HG02938 (cell line): ENCODE measurements at regions not wholly inside any gene's neighbourhood (a gene's known extent, or its start where the extent isn't known, plus 50 kb on each side); places are given as distances from the start of the nearest gene placed in this dataset.

Source experiments
- ATAC-seq: cut with Tn5 transposase; IDR thresholded peaks from one replicate; pipeline ENCODE4 v1.9.1; 2021; ENCODE audit warnings: mild to moderate bottlenecking, moderate library complexity; ENCODE audit not compliant: unreplicated experiment

DNA sequence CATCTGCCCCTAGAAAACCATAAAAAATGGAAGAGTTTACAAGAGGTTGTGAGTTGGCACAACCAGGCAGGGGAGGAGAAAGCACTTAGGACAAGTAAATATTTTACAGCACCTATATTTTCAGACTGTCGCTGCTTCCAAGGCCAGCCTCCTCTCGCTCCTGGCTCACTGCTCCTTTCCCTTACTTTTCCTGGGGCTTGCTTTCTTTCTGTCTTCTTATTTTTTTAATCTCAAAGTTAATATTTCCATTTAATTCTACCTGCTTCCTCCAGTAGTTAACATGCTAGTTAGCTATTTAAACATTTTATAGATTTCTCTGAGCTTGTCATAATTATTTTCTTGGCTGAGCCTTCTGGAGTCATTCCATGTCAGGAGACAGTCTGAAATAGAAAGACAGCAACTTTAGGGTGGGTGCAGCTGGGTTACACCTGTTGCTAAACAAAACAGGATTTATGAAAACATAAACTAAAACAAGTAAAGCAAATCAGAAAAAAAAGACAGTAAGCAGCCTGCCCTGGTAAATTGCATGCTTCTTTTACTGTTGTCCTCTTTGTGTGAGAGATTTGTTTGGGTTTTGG lies 330.1 kb downstream of the DLEU7 start:
- ATAC-seq, result no peak

DNA sequence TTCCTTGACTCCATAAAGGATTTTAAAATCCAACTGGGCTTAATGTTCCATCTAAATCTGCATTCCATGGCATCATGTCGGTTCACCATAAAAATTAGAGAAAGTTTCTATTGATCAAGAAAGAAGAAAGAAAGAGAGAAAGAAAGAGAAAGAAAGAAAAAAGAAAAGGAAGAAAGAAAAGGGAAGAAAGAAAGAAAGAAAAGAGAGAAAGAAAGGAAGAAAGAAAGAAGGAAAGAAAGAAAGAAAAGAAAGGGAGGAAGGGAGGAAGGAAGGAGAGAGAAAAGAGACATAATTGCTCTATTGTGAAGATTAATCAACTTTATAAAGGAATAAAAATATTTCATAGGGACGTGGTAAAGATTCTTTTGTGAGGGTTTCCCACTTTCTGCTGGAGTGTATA lies 329.2 kb downstream of the DLEU7 start:
- ATAC-seq, result no peak

DNA sequence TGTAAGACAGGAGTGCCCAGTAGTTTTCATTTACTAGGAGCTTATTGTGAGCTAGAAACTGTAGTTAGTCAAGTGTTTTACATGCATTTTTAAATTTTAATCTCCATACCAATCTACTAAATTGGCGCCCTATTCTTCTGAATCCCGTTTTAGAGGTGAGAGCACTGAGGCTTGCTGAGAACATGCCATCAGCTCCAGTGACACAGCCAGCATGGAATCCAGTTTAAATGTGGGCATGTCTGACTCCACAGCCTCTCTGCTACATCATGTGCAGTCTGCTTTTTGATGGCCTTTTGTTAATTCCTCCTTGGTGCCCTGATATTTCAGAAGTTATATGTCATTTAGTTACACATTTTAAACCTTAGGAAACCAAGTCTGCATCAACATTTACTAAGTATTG lies 325.4 kb downstream of the DLEU7 start:
- ATAC-seq, result no peak

DNA sequence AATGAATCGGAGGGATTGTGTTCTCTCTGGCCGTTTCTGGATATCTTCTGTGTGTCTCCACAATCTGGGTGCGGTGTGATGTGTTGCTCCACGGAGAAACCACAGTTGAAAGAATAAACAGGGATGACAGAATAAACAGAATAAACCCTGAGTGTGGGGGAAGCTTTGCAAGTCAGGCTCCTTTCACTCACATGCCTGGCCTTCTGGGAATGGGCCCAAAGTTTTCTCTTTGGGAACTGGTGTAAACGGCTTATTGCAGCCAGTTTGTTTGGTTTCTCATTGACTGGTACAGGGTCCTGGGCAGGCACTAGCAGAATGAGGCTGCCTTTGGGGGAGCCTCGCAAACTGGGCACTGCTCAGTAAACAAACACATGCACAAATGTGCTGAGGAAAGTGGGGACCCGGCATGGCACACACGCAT lies 324.7 kb downstream of the DLEU7 start:
- ATAC-seq, result no peak

DNA sequence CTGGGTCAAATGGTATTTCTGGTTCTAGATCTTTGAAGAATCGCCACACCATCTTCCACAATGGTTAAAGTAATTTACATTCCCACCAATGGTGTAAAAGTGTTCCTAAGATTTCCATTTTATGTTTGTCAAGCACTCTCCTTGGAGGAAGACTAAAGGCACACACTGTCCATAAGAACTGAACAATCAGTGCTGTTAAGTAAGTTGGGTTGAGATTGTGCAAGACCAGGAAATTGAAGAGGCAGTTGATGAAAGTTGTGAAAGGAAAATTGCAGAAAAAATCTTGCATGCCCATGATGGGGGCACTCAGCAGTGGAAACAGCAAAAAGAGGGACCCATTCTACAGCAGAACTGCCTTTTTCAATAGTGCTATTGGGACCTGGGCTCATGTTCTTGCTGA lies 323.6 kb downstream of the DLEU7 start:
- no peak for ATAC-seq

DNA sequence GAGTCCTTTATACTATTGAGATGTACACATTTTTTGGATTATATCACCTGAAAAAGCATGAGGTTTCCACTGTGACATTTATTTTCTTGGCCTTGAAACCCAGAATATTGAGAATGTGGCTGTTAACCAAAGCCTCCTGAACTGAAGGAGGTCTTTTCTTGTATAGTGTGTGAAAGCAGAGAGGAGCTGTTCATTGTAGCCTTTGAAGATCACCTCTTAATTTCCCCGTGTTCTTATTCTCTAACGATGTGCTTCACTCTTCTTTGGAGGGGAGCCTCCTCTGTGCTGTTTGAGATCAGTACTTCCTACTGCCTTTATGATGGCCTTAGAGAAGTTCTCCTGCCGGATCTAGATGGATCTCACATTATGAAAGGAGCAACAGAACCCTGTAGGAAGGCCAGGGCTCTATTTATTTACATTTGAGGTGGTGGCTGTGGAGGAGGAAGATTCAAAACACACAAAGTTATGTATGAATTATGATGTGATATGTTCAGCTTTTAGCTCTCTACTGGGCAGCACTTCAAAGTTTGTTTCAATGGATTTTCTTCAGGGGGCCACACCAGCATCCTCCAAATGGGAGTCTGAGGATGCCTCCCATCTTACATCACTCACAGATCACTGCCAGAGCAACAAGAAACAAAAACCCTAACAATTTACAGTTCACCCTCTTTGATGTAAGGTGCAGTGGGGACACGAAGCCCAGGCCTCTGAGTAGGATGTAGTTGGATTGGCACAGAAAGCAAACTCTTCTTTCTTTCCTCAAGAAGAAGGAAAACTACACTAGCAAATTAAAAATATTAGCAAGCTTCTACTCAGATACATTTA lies 322.3 kb downstream of the DLEU7 start:
- no peak for ATAC-seq

DNA sequence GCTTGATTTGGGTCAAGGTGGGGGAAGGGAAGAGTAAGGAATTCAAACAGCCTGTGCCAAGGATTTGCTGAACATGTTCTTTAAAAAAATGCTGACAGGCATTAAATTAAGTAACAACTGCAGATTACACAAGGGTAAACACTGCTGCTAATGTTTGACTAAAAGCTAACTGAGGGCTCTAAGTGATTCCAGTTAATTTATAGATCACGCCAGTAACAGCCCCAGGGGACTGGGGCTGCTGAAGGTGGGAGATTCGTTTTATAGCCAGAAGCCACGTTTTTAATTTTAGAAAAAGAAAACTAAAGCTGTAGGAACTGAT lies 321.7 kb downstream of the DLEU7 start:
- ATAC-seq, result no peak

DNA sequence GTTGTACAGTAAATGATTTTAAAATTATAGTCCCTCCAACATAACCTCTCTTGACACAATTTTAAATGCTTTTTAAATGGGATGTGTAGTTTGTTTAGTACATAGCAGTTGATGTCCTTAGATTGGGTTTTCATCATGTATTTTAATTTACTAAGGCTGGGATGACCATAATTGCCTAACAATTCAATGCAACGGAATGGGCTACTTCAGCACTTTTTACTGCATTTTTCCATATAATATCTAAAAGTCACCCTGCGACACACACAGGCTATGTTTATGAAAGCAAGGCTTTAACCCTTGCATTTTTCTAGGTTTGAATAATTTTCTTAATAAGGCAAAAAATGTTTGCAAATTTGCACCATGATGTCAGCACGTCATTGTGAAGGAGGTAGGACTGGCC lies 321.0 kb downstream of the DLEU7 start:
- ATAC-seq, result no peak

DNA sequence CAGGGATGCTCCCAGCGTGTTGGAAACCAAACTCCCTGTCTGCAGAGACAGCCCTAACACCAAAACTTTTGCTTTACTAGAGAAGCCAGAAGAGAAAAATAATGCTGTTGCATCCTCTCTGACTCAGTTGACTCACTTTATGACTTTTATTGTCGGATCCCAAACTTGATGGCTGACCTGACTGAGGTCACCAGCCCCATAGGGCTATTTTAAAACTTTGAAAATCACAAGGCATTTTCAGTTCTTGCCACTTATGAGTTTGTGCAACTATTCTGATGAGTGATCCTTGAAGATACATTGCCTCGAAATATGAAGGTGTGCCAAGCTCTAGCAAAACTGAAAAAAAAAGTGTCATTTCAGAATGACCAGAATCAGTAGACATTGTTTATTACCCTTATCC lies 320.2 kb downstream of the DLEU7 start:
- no peak for ATAC-seq

DNA sequence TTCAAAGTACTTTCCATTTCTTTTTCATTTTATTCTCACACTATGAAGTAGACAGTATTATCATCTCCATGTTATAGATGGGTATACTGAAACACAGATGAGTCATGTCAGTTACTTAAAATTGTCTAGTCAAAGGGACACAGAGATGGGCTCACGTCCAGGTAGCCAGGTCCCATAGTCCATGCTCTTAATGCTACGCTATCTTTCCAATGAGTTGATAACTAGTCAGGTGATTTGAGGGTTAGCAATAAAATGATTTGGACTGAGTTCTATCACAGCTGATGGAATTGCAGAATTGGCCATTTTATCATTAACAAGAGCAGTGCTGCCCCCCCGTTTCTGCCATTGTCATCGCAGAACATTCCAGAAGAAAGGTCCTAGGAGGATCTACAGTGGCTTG lies 318.9 kb downstream of the DLEU7 start:
- ATAC-seq, result no peak

DNA sequence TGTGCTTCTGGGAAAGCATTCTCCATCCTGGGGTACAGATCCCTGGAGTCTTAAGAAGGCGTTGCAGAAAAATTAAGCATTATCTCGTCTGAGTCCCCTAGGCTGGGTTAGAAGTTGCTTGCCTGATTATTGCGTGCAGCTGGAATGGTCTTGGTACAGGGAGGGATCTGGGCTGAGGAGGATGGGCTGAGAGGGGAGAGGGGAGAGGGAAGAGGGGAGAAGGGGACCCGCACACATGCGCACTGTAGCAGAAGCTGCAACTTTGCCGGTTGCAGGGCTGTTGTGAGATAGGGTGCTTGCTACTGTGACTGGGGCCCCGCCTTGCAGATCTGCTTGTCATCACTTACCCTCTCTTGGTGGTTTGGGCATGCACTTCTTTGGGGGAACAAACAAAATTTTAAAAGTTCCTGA lies 316.8 kb downstream of the DLEU7 start:
- ATAC-seq, result no peak

DNA sequence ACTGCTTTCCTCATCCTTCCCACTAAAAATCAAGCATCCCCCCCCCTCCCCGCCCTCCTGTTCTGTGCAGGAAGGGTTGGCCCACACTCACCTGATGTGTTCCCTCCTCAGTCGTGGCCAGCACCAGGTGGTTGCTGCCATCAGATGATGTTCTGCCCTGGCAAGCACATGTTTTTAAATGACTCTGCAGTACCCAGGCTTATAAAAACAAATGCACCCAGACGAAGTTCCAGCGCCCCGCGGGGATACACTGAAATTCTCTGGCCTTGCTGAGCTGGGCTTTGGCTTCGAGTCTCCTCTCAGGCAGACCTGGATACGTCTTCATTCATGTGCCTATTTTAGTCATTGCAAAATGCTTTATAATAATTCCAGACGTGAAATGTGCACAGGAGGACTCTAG lies 316.3 kb downstream of the DLEU7 start:
- no peak for ATAC-seq

DNA sequence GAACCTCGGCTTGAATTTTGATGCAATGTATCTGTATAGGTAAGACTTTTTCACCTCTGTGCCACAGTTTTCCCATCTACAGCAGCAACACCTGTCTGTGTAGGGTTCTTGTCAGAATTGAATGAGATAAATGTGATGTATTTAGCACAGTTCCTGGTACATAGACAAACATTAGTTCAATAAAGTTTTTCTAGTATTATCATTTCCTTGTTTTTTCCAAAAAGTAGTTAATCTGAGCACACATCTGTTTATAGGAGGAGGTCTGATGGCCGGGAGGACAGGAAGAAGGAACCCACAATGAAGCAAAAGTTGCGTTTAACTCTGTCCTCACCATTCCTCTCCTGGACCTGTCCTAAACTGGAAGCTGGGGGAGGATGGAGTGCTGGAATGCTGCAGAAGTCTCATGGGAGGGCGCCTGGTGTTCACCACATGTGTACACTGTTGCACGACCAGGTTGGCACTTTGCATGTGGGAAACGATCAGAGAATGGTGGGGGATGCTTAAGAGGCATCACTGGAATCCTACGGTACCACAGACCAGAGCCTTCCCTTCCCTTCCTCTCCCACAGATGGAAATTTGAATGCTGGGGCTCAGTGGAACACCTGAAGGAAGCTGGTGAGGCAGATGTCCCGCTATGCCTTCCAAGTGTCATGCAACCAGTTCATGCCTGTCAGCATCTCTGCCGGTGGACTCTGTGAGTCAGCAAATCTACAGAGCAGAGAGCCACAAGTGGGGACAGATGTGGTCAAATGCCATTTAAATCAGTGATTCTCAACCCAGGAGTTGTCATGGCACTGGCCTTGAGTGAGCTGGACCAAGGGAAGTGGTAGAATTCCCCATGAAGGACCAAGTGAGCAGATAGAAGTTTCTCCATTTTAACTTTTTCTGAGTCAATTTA lies 315.6 kb downstream of the DLEU7 start:
- no peak for ATAC-seq

DNA sequence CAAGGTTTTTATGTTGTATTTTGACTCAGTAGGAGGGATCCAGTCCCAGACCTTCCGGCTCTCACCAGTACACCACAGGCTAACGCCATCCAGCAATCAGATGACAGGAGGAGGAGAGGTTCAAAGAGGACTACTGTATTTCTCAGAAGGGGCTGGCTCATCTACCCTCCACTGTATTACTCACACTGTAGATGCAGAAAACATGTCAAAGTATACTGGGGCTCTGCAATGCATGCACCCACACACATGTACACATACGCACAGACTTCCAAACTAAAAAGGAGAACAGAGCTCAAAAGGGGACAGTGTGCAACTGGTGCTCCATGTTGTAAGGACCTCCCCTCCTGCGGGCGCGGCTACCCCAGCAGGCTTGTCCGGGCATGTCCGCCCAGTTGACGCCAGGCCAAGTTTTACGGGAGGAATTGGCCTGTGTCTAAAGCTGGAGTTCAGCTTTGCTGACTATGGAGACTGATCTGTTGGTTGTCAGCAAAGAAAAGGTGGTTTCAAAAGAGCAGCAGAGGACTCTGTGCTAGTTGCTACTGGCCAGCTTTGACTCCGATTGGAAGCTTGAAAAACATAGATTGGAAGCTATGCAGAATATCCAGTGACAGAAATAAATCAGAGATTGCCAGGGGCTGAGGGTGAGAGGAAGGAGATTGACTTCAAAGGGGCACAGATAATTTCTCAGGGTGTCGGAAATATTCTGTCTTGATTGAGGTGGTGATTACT lies 314.2 kb downstream of the DLEU7 start:
- ATAC-seq, result no peak

DNA sequence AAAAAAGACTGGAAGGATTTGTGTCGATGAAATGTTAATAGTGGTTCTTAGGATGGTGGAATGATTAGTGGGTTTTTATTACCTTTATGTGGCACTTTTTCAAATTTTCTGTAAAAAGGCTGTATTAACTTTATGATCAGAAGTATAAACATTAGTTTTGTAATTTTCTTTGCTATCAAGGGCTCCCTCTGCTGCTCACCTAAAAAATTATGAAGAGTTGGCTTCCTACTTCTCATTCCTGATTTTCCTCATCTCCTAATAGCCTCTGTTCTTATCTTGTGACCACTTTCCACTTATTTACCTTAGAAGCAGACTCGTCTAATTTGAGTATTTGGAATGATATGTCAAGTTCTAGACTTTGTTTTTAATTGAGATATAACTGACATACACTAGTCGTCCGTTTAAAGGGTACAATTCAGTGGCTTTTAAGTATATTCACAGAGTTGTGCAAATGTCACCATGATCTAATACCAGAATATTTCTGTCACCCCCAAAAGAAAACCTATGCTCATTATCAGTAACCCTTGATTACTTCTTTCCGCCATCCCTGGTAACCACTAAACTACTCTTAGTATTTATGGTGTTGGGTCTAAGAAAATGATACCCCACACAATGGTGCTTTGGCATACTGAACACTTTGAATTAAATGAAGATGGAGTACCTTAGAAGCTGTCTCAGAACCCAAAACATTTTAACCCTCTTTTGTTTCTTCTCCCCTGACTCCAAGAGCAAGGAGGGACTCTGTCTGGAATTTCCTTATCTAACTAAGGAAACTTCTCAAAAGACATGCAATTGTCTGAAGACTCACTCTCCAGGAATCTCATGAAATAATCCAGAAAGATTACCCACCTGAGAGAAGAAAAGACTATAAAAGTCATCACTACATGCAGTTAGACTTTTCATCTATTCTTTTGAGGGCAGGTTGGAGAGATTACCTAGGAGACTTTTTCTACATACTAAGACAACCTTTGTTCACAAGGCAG lies 311.3 kb downstream of the DLEU7 start:
- no peak for ATAC-seq

DNA sequence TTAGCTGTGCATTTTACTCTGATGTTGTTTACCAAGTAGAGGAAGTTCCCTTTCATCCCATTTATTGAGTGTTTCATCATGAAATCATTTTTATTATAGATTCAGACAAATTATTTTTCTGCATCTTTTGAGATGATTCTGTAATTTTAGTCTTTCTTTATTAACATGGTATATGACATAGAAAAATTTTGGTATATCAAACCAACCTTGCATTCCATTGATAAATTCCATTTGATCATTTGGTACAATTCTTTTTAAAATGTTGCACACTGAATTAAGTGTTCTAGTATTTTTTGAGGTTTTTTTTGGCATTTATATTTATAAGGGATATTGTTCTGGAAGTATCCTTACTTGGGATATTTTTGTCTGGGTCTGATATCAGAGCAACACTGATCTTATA lies 308.4 kb downstream of the DLEU7 start:
- ATAC-seq, result no peak

DNA sequence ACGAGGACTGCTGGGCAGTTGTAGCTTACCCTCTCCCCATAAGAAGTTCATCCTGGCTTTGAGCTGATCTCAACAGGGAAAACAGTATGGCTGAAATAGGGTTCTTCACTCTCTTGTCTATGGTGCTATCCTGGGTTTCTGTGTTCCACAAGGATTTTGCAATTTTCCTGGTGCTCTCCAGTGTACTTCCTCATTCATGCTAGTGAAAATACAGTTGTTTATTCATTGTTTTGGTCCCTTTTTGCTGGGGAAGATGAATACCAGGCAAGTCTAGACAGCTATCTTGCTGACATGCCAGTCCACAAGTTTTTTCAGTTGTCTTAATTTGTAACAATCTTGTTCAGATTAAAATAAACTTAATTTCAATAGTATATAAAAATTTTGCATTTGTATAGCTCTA lies 306.5 kb downstream of the DLEU7 start:
- ATAC-seq, result no peak

DNA sequence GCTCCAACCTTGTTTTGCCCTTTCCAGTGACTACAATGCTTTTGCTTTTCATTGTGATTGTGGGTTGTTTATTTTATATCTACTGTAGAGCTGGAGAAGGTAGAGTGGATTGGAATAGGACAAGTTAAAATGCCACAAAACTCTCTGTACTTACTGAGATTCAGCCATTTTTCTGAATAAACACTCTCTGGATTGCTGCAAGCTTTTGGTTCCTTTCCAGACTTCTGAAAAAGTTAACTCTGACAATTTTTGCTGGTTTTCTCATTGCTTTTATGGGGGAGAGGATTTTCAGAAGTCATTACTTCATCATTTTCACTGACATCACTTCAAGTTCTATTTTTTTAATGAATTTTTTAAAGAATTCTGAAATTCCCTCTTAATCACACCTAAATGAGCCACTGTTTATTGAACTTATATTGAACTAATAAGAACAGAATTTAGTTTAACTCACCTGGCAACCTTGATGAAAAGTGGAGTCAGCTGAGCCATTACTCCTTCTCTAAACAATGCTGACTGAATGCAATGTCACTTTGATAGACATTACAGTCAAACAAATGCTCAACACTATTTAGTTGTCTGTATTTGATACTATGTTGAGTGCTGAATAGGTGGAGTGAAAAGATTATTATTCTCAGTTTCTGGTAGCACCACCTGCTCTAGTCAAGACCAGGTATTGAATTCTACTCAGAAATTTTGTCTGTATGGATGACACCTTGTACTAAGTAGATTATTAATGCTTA lies 303.5 kb downstream of the DLEU7 start:
- ATAC-seq, result no peak

DNA sequence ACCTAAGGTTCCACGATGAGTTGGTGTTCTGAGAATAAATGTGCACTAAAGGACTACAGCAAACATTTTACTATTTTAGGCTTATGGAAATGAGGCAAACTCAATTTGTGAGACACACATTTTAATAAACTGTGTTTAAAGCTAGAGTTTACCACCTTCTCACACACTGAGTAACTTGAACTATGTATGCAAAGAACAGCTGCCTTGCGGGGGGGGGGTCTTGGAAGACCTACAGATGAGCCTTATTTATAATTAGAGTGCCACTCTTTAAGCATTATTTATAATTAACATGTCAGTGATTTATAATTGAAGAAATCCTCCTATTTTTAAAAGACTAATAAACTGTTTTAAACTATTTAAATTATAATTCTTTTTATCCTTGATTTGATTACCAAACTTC lies 300.4 kb downstream of the DLEU7 start:
- ATAC-seq, result no peak
